ENCODE measurements at regions not wholly inside any gene's neighbourhood (a gene's known extent, or its start where the extent isn't known, plus 50 kb on each side); places are given as distances from the start of the nearest gene placed in this dataset.

- TF ChIP-seq, protein P1, sequence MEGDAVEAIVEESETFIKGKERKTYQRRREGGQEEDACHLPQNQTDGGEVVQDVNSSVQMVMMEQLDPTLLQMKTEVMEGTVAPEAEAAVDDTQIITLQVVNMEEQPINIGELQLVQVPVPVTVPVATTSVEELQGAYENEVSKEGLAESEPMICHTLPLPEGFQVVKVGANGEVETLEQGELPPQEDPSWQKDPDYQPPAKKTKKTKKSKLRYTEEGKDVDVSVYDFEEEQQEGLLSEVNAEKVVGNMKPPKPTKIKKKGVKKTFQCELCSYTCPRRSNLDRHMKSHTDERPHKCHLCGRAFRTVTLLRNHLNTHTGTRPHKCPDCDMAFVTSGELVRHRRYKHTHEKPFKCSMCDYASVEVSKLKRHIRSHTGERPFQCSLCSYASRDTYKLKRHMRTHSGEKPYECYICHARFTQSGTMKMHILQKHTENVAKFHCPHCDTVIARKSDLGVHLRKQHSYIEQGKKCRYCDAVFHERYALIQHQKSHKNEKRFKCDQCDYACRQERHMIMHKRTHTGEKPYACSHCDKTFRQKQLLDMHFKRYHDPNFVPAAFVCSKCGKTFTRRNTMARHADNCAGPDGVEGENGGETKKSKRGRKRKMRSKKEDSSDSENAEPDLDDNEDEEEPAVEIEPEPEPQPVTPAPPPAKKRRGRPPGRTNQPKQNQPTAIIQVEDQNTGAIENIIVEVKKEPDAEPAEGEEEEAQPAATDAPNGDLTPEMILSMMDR (IDR thresholded peaks at IDR 0.05) = no peak
- no peak for TF ChIP-seq POLR2A (IDR thresholded peaks at IDR 0.05)
Measured at GRCh38 chr7:97512441-97513207, 219.3 kb upstream of the TAC1 start.
